Subcutaneous abdominal adipose tissue (tissue), 5 donors: ENCODE measurements at regions not wholly inside any gene's neighbourhood (a gene's known extent, or its start where the extent isn't known, plus 50 kb on each side); places are given as distances from the start of the nearest gene placed in this dataset.

Experiments used
- H3K27ac ChIP-seq: one replicate; pipeline ENCODE4 v1.7.0; 2013; ENCODE audit warnings: low read depth, mild to moderate bottlenecking, inconsistent platforms, low read length, moderate library complexity
- H3K27me3 ChIP-seq, 5 donors: one replicate each; pipeline ENCODE4 v1.7.0; 2013; ENCODE audit warnings: low read length in 5 of 5, inconsistent platforms in 1 of 5; ENCODE audit not compliant: control insufficient read depth in 5 of 5, insufficient read depth in 4 of 5
- H3K36me3 ChIP-seq, 5 donors: one replicate each; pipeline ENCODE4 v1.7.0; 2013; ENCODE audit warnings: low read length in 5 of 5; ENCODE audit not compliant: control insufficient read depth in 5 of 5, insufficient read depth in 5 of 5
- H3K4me1 ChIP-seq, 5 donors: one replicate each; pipeline ENCODE4 v1.7.0; 2013; ENCODE audit warnings: low read length in 5 of 5, mild to moderate bottlenecking in 3 of 5, moderate library complexity in 1 of 5; ENCODE audit not compliant: control insufficient read depth in 5 of 5, insufficient read depth in 5 of 5
- H3K4me3 ChIP-seq, 5 donors: one replicate each; pipeline ENCODE4 v1.7.0; 2013; ENCODE audit warnings: low read length in 5 of 5, low read depth in 1 of 5
- H3K9ac ChIP-seq, 5 donors: one replicate each; pipeline ENCODE4 v1.7.0; 2013; ENCODE audit warnings: low read length in 5 of 5, mild to moderate bottlenecking in 4 of 5, moderate library complexity in 3 of 5
- H3K9me3 ChIP-seq, 5 donors: one replicate each; pipeline ENCODE4 v1.7.0; 2013; ENCODE audit warnings: low read length in 5 of 5; ENCODE audit not compliant: control insufficient read depth in 5 of 5
- donor health status: healthy.
- donor health status: healthy.
- donor health status: healthy.
- donor health status: healthy.
- donor health status: healthy.

DNA sequence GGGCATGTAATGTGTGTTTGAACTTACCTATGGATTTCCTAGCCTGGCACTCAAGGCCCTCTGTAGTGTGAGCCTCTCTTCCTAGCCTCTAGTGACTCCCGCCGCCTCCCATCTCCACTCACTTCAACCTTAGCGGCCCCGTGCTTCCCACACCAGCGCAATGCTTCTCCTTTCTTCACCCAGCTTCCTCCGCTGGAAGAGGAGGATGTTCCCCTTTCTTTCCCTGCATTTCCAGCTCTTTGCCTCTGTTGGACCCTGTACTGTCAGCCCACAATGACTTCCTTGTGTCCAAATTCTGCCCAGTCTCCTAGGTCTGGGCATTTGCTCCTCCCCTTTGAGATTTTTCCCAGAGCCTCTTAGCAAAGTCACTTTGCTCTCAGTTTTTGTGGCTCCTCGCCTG, 138.1 kb upstream of the IRF2BP2 start:
- Histone ChIP-seq H3K4me3 (no peak overlapping the region), H3K9me3 (no peaks in the 10 kb centered on the region), H3K9ac (no peak overlapping the region), H3K36me3 (no peaks in the 10 kb centered on the region), H3K4me1 (peaks cover 0 to 14% (median 6%) of the 10 kb centered on the region in 5 donors), H3K27me3 (no peaks in the 10 kb centered on the region), H3K27ac (no peak overlapping the region)

DNA sequence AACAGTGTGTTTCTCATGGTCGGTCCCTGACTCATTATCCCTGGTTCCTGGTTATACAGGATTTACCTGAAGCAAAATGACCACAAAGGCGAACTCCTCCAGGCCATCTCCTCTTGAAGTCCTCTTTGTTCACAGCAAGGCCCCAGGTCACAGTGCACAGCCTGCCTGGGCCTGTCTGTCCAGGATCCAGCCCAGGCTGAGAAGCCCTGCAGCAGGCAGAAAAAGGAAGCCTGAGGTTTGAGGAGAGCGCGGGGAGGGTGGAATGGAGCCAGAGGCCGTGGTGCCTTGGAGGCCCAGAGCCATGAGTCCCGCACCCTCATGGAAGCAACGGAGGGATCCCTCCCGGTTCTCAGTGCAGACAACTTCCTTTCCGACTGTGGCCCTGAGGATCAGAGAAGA, 136.8 kb upstream of the IRF2BP2 start:
- Histone ChIP-seq H3K36me3 (no peaks in the 10 kb centered on the region), H3K27ac (no peak overlapping the region), H3K27me3 (no peaks in the 10 kb centered on the region), H3K4me1 (peaks cover 0 to 14% (median 6%) of the 10 kb centered on the region in 5 donors), H3K9me3 (no peaks in the 10 kb centered on the region), H3K4me3 (no peak overlapping the region), H3K9ac (no peak overlapping the region)

DNA sequence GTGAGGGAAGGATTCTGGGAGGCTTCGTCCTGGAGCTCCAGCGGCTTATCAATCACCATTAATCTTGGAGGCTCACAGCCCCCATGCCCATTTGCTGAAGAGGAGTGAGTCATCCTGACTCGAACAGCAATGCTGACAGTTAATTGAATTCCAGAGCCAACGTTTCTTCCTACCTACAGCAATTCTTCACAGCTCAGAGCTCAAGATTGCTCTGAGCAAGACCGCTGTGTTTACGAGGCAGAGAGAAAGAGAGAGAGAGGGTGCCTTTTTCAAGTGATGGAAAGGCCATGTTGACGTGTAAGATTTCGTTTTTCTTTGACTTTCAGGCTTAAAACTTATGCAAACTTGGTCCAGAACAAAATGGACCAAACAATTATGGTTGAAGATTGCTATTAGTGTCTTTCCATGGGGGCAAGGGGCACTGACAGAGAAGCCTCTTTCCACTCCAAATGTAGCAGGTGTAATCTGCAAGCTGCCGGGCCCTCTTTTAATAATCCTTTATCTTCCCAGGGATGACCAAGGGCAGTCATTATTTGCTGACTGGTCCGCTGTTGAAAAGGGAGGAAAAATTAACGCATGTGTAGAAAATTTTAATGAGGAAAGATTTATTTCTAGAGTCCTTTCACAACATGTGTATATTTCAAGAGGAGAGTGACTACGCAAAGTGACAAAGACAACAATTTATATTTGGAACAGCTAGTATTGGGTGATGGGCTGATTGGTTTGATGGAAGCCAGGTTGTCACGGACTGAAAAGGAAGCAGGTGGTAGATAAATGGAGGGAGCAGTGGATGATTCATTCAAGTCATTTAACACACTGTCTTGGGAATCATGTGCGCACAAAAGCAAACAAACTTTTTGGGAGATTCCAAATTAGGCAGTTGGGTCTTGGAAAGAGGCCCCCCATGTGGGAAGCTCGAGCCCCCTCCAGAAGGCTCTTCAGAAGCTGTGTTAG, 136.1 kb upstream of the IRF2BP2 start:
- Histone ChIP-seq H3K9ac (no peak overlapping the region), H3K4me3 (no peak overlapping the region), H3K27ac (no peak overlapping the region), H3K9me3 (no peaks in the 10 kb centered on the region), H3K4me1 (peaks cover 0 to 14% (median 6%) of the 10 kb centered on the region in 5 donors), H3K36me3 (no peaks in the 10 kb centered on the region), H3K27me3 (no peaks in the 10 kb centered on the region)

DNA sequence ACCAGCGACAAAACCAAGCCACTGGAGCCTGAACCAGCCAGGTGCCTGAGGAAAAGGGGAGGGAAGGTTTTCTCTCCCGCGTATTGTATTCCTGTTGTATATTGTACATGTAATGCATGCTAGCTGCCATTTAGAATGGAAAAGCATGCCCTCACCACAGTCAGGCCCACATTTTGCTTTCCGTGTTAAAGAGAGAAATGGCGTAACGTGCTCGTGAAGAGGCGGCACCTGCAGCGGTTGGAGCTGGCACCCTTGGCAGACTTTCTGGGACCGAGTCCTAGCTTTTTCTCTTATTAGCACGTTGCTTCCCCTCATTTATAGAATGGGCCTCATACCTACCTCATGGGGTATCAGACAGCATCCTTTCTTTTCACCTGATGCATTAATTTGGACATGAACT, 135.3 kb upstream of the IRF2BP2 start:
- no peak overlapping the region for H3K27ac ChIP-seq

DNA sequence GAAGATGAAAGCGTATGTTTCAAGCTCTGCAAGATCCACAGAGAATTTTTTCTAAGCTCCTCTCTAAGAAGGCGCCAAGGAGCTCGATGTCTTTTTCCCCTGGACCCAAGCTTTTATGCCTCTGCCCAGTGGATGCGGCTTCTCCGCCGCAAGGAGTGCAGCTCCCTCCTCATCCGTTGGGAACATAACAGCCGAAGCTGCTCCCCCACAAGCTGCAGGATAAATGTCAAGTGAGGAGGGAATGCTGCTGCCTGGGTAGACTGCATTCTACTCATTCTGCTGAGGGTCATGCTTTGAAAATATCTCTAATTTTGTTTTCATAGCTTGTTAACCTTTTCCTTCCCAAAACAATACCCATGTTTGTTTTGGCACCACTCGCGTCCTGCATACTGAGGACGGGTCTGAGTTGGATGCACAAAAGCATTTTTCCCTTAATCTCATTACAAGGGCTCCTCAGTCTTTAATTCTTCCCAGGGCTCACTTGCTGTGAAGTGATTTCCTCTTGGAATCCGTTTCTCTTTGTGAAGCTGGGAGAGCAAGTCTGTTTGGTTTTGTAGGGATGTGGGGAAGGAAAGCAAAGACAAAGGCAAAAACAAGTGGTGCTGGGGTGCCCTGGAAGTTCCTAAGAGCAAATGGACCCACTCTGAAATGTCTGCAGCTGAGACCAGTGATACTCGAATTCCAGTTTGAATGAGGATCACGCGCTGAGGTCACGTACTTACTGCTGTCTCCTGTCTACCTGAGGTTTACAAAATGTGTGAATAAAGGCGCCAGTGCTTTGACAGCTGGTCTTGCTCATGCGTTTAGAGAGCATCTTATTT, 134.0 kb upstream of the IRF2BP2 start:
- peaks cover 0 to 14% (median 6%) of the 10 kb centered on the region in 5 donors for H3K4me1 ChIP-seq
- H3K27me3 ChIP-seq = no peaks in the 10 kb centered on the region
- H3K27ac ChIP-seq = no peak overlapping the region
- peak overlapping the region in 1 of 5 donors; percentile 6 for H3K4me3 ChIP-seq
- H3K9me3 ChIP-seq = no peaks in the 10 kb centered on the region
- H3K9ac ChIP-seq = peak overlapping the region in 1 of 5 donors; percentile 33
- no peaks in the 10 kb centered on the region for H3K36me3 ChIP-seq

More for the DNA sequence above, 135.3 kb upstream of the IRF2BP2 start:
- no peaks in the 10 kb centered on the region for H3K27me3 ChIP-seq
- peaks cover 0 to 14% (median 6%) of the 10 kb centered on the region in 5 donors for H3K4me1 ChIP-seq
- H3K4me3 ChIP-seq = no peak overlapping the region
- no peaks in the 10 kb centered on the region for H3K36me3 ChIP-seq
- H3K9me3 ChIP-seq = no peaks in the 10 kb centered on the region
- no peak overlapping the region for H3K9ac ChIP-seq

DNA sequence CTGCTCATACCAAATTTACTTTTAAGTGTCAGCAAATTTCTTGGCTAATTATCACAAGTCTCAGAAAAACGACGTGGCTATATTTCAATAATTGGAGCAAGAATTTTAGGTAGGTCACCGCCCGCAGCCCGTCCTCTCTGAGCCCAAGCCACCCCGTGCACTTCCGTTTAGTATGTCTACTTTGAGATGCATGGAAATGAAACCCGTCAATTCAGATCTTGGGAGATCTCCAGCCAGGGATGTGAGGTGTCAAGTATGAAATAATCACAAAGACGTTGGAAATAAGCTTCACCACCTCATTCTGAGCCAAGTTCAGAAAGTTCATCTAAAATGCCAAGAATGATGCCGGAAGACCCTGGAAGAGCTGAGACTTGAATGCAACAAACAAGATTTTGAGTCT, 132.6 kb upstream of the IRF2BP2 start:
- Histone ChIP-seq H3K36me3 (no peaks in the 10 kb centered on the region), H3K9me3 (no peaks in the 10 kb centered on the region), H3K27ac (no peak overlapping the region), H3K4me3 (no peak overlapping the region), H3K27me3 (no peaks in the 10 kb centered on the region), H3K9ac (no peak overlapping the region), H3K4me1 (peaks cover 0 to 14% (median 6%) of the 10 kb centered on the region in 5 donors)

DNA sequence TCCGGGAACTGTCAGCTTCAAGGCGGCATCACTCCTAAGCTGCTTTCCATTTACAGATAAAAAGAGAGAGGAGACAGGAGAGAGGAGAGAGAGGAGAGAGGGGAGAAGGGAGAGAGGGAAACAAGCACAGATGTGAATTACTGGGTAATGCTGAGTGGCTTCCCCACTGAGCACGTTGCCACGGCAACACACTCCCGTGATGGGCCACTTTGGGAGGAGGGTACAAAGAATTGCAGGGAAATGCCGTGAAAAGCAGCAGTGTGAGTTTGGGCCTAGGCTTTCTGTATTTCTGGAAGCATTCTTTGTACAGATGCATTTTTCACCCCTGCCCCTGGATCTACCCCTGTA, 128.0 kb upstream of the IRF2BP2 start:
- H3K27me3 ChIP-seq = no peaks in the 10 kb centered on the region
- H3K36me3 ChIP-seq = no peaks in the 10 kb centered on the region
- H3K9ac ChIP-seq = no peak overlapping the region
- H3K4me1 ChIP-seq = no peaks in the 10 kb centered on the region
- H3K4me3 ChIP-seq = no peak overlapping the region
- no peak overlapping the region for H3K27ac ChIP-seq
- H3K9me3 ChIP-seq = no peaks in the 10 kb centered on the region

DNA sequence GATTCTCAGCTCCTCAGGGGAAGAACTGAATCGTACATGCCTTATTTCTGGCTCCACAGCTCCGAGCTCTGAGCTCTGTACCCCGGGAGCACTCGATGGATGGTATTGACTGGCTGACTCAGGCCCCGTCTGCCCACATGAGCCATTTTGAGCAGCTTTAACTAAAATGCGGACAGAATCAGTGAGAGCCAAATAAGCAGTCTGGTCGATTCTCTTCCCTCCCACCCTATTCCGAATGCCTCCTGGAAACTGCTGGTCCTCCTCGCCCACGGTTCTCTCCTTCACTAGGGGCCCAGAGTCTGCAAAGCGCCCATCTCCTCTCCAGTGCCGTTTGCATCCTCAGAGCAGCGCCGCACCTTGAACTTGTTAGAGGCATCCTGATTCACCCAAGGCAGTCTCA, 125.9 kb upstream of the IRF2BP2 start:
- Histone ChIP-seq H3K9me3 (no peaks in the 10 kb centered on the region), H3K4me1 (peaks cover 0 to 9% (median 4%) of the 10 kb centered on the region in 5 donors), H3K36me3 (no peaks in the 10 kb centered on the region), H3K4me3 (no peak overlapping the region), H3K9ac (no peak overlapping the region), H3K27ac (no peak overlapping the region), H3K27me3 (no peaks in the 10 kb centered on the region)

DNA sequence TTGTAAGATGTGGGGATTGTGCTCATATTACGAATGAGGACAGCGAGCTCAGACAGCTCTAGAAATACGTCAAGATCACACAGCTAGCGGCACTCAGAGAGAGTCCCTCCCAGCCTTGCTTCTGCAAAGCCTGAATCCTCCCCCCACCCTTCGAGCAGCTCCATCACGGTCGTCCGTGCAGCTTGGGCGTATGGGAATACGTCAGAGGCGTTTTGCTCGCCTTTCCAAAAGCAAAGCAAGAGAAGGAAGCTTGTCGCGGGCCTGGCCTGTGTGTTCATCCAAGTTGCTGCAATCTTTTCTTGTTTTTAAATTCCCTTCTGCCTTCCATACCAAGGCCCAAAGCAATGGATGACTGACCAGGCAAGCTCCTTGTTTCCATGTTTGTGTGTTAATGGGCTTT, 125.5 kb upstream of the IRF2BP2 start:
- Histone ChIP-seq H3K4me1 (peaks cover 0 to 13% (median 4%) of the 10 kb centered on the region in 5 donors), H3K27me3 (no peaks in the 10 kb centered on the region), H3K4me3 (no peak overlapping the region), H3K9ac (no peak overlapping the region), H3K9me3 (no peaks in the 10 kb centered on the region), H3K36me3 (no peaks in the 10 kb centered on the region), H3K27ac (no peak overlapping the region)

DNA sequence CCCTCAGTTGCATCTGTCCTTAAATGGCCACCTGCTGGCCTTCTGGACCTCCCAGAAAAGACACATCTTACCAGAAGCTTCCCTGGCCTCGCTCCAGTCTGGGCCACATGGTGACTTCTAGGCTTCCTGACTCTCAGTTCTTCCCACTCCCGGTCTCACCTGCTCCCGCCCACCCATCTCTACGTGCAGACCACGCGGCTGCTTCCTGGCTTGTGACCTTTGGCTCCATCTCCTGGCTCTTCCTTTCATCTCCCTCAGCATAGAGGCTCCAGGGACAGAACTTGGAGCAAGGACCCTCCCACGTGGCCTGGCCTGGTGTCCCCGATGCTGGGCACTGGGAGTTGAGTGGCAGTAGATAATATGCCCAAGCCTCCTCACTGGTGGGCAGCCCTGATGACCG, 124.9 kb upstream of the IRF2BP2 start:
- H3K9ac ChIP-seq = no peak overlapping the region
- no peak overlapping the region for H3K4me3 ChIP-seq
- no peaks in the 10 kb centered on the region for H3K36me3 ChIP-seq
- H3K27me3 ChIP-seq = no peaks in the 10 kb centered on the region
- H3K27ac ChIP-seq = no peak overlapping the region
- peaks cover 0 to 15% (median 4%) of the 10 kb centered on the region in 5 donors for H3K4me1 ChIP-seq
- H3K9me3 ChIP-seq = no peaks in the 10 kb centered on the region
